Activated B cell treated with CpG ODN at 0.5 μM for 24 hours (primary cell): ENCODE measurements at regions not wholly inside any gene's neighbourhood (a gene's known extent, or its start where the extent isn't known, plus 50 kb on each side); places are given as distances from the start of the nearest gene placed in this dataset.

Experiments
- ATAC-seq: fragments of 200-7000 bp; cut with Tn5 transposase; one replicate; pipeline ENCODE4 v1.10.0; 2021; ENCODE audit warnings: low read depth, mild to moderate bottlenecking, moderate library complexity
- CTCF ChIA-PET: fragments of 350-600 bp; sonication (Branson Sonifier 250); formaldehyde crosslinking; loops from one replicate; lab custom pipeline; 2021; ENCODE audit warnings: antibody characterized with exemption; lab: Charles Lee
- POLR2A ChIA-PET: fragments of 350-600 bp; sonication (Branson Sonifier 250); formaldehyde crosslinking; loops from one replicate; lab custom pipeline; 2021; ENCODE audit warnings: antibody characterized with exemption; lab: Charles Lee
- DNase-seq: peaks from one replicate; pipeline ENCODE4 v3.0.0; 2022
- H3K27ac Mint-ChIP-seq: one replicate; pipeline ENCODE4 v1.8.0; 2020; ENCODE audit warnings: mixed read lengths
- H3K27me3 Mint-ChIP-seq: one replicate; pipeline ENCODE4 v1.8.0; 2021; ENCODE audit warnings: mixed read lengths
- H3K36me3 Mint-ChIP-seq: one replicate; pipeline ENCODE4 v1.8.0; 2021; ENCODE audit warnings: low read depth, mixed read lengths
- H3K4me1 Mint-ChIP-seq: one replicate; pipeline ENCODE4 v1.8.0; 2021; ENCODE audit warnings: mixed read lengths
- H3K4me3 Mint-ChIP-seq: one replicate; pipeline ENCODE4 v1.8.0; 2020; ENCODE audit warnings: mild to moderate bottlenecking, mixed read lengths
- H3K9me3 Mint-ChIP-seq: one replicate; pipeline ENCODE4 v1.8.0; 2020; ENCODE audit warnings: mixed read lengths
- CTCF ChIP-seq: fragments of 200-600 bp; IDR thresholded peaks from one replicate; pipeline ENCODE4 v1.8.0; 2022; ENCODE audit warnings: antibody characterized with exemption, mild to moderate bottlenecking
- intact Hi-C: fragments of 100-400 bp; cut with micrococcal nuclease; formaldehyde crosslinking; loops from one replicate; pipeline ENCODE4 v1.15.1; 2024

- no peak overlapping the region for H3K27ac Mint-ChIP-seq
- intact Hi-C loops = no loop called here
- no peaks in the 10 kb centered on the region for H3K9me3 Mint-ChIP-seq
- TF ChIP-seq CTCF = no peak
- H3K36me3 Mint-ChIP-seq = no peaks in the 10 kb centered on the region
- H3K4me3 Mint-ChIP-seq = no peak overlapping the region
- CTCF ChIA-PET = no interaction called here
- DNase-seq (no peak), ATAC-seq (no peak)
- no peaks in the 10 kb centered on the region for H3K27me3 Mint-ChIP-seq
- no peaks in the 10 kb centered on the region for H3K4me1 Mint-ChIP-seq
- POLR2A ChIA-PET = no interaction called here
These were observed 249.0 kb downstream of the TTC32 start for GRCh38 chr2:19652811-19653210.

- ChIA-PET CTCF (no interaction called here), POLR2A (no interaction called here)
- no peak overlapping the region for H3K4me3 Mint-ChIP-seq
- no peak for TF ChIP-seq CTCF
- H3K4me1 Mint-ChIP-seq = no peaks in the 10 kb centered on the region
- DNase-seq = no peak
- H3K27ac Mint-ChIP-seq = no peak overlapping the region
- intact Hi-C loops = no loop called here
- ATAC-seq = no peak
- H3K9me3 Mint-ChIP-seq = no peaks in the 10 kb centered on the region
- no peaks in the 10 kb centered on the region for H3K36me3 Mint-ChIP-seq
- H3K27me3 Mint-ChIP-seq = no peaks in the 10 kb centered on the region
These were observed 250.3 kb downstream of the TTC32 start for GRCh38 chr2:19651466-19651865.

GRCh38 chr2:19649785-19650380 is 251.9 kb downstream of the TTC32 start:
- no peak overlapping the region for H3K4me3 Mint-ChIP-seq
- intact Hi-C loops = no loop called here
- CTCF ChIA-PET = no interaction called here
- H3K27ac Mint-ChIP-seq = no peak overlapping the region
- H3K36me3 Mint-ChIP-seq = no peaks in the 10 kb centered on the region
- H3K27me3 Mint-ChIP-seq = no peaks in the 10 kb centered on the region
- ATAC-seq = no peak
- no peaks in the 10 kb centered on the region for H3K4me1 Mint-ChIP-seq
- DNase-seq = no peak
- no peaks in the 10 kb centered on the region for H3K9me3 Mint-ChIP-seq
- POLR2A ChIA-PET = no interaction called here
- TF ChIP-seq CTCF = no peak

- POLR2A ChIA-PET = no interaction called here
- ATAC-seq (no peak), DNase-seq (no peak)
- Mint-ChIP-seq H3K36me3 (no peaks in the 10 kb centered on the region), H3K27ac (no peak overlapping the region), H3K9me3 (no peaks in the 10 kb centered on the region), H3K4me1 (no peaks in the 10 kb centered on the region), H3K27me3 (no peaks in the 10 kb centered on the region), H3K4me3 (no peak overlapping the region)
- intact Hi-C loops = no loop called here
- CTCF ChIA-PET = no interaction called here
- TF ChIP-seq CTCF = no peak
These were observed 252.6 kb downstream of the TTC32 start for GRCh38 chr2:19649142-19649541.

GRCh38 chr2:19648583-19648982 is 253.2 kb downstream of the TTC32 start:
- H3K27ac Mint-ChIP-seq = no peak overlapping the region
- intact Hi-C loops = no loop called here
- no peaks in the 10 kb centered on the region for H3K9me3 Mint-ChIP-seq
- TF ChIP-seq CTCF = no peak
- no peaks in the 10 kb centered on the region for H3K27me3 Mint-ChIP-seq
- DNase-seq = no peak
- no peaks in the 10 kb centered on the region for H3K36me3 Mint-ChIP-seq
- no peak for ATAC-seq
- CTCF ChIA-PET = no interaction called here
- H3K4me1 Mint-ChIP-seq = no peaks in the 10 kb centered on the region
- POLR2A ChIA-PET = no interaction called here
- H3K4me3 Mint-ChIP-seq = no peak overlapping the region
